Thoracic aorta (tissue), 2 donors: ENCODE measurements at regions not wholly inside any gene's neighbourhood (a gene's known extent, or its start where the extent isn't known, plus 50 kb on each side); places are given as distances from the start of the nearest gene placed in this dataset.

ENCODE experiments used
- ATAC-seq: fragments of 150-250 bp; one replicate; pipeline ENCODE4 v1.8.0; 2017; ENCODE audit warnings: low read depth; ENCODE audit not compliant: insufficient number of reproducible peaks, low FRiP score
- DNase-seq: peaks from one replicate; pipeline ENCODE4 v3.0.0-alpha.2; 2020; ENCODE audit warnings: low spot score
- H3K27ac ChIP-seq, 2 donors: fragments of 200-600 bp; sonication (generic); 1 replicate in 1 of 2; 2 replicates in 1 of 2; pipeline ENCODE4 v1.5.1; 2016; ENCODE audit warnings: mild to moderate bottlenecking in 2 of 2, moderate library complexity in 2 of 2
- H3K27me3 ChIP-seq: fragments of 200-600 bp; sonication (generic); replicated peaks from 2 replicates; pipeline ENCODE4 v1.6.0; 2016; ENCODE audit warnings: mild to moderate bottlenecking; ENCODE audit not compliant: insufficient read depth
- H3K36me3 ChIP-seq: fragments of 200-600 bp; sonication (generic); one replicate; pipeline ENCODE4 v1.5.1; 2016
- H3K4me1 ChIP-seq, 2 donors: fragments of 200-600 bp; sonication (generic); 1 replicate in 1 of 2; 2 replicates in 1 of 2; pipeline versions ENCODE4 v1.5.1 to v1.6.0; 2016; ENCODE audit warnings: low read depth in 2 of 2, mild to moderate bottlenecking in 1 of 2; ENCODE audit not compliant: control insufficient read depth in 1 of 2
- H3K4me3 ChIP-seq: fragments of 200-600 bp; sonication (generic); 2 replicates; pipeline ENCODE4 v1.5.1; 2016; ENCODE audit warnings: mild to moderate bottlenecking
- H3K9me3 ChIP-seq: fragments of 200-600 bp; sonication (generic); 2 replicates; pipeline ENCODE4 v1.5.1; 2016
- CTCF ChIP-seq: fragments of 200-600 bp; sonication (generic); IDR thresholded peaks from one replicate; pipeline ENCODE4 v1.5.1; 2019; ENCODE audit warnings: antibody characterized with exemption

DNA sequence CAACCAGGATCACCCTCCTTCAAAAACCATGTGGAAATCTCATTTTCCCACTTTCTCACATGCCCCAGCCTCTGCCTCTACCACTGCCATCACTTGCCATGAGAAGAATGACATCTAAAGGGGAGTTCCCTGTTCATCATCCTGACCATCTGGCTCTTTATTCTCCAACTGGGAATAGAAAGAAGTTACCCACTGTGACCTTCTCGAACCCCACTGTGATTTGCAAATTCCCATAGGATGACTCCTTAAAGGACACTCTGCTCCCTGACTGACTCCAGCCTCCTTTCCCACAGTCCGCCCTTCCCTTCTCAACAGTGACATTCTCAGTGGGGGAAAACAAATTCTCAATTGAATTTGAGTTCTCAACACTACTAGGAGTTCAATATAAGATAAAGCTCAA, 440.5 kb downstream of the NR2F2 start:
- DNase-seq (no peak), ATAC-seq (no peak)
- no peaks in the 10 kb centered on the region for H3K4me1 ChIP-seq
- no peak overlapping the region for H3K4me3 ChIP-seq
- H3K27me3 ChIP-seq, result no peaks in the 10 kb centered on the region
- no peak overlapping the region for H3K27ac ChIP-seq
- TF ChIP-seq CTCF, result no peak
- H3K36me3 ChIP-seq, result no peaks in the 10 kb centered on the region
- H3K9me3 ChIP-seq, result no peaks in the 10 kb centered on the region

DNA sequence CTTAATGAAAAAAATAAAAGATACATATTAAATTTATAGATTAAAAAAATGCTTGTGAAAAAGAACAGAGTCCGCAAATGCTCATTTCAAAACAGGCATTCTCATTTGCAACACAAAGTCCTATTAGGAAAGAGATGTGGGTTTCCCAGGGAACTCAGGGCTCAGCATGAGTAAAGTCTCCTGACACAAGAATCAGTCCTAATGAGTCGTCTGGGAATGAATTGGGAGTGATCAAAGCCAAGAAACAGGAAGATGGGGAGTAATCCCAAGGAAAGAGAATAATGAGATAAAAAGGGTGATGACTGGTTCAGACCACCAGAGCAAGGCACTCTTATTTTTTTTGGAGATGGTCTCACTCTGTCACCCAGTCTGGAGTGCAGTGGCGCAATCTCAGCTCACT, 443.7 kb downstream of the NR2F2 start:
- H3K9me3 ChIP-seq, result no peaks in the 10 kb centered on the region
- H3K36me3 ChIP-seq, result no peaks in the 10 kb centered on the region
- no peak for DNase-seq
- no peak for TF ChIP-seq CTCF
- no peaks in the 10 kb centered on the region for H3K4me1 ChIP-seq
- H3K4me3 ChIP-seq, result no peak overlapping the region
- no peak overlapping the region for H3K27ac ChIP-seq
- H3K27me3 ChIP-seq, result no peaks in the 10 kb centered on the region
- ATAC-seq, result no peak

GRCh38 chr15:96783746-96784145, 453.2 kb downstream of the NR2F2 start:
- no peaks in the 10 kb centered on the region for H3K27me3 ChIP-seq
- H3K4me1 ChIP-seq, result no peaks in the 10 kb centered on the region
- ATAC-seq (no peak), DNase-seq (no peak)
- H3K9me3 ChIP-seq, result no peaks in the 10 kb centered on the region
- H3K36me3 ChIP-seq, result no peaks in the 10 kb centered on the region
- H3K4me3 ChIP-seq, result no peak overlapping the region
- TF ChIP-seq CTCF, result no peak
- no peak overlapping the region for H3K27ac ChIP-seq

GRCh38 chr15:96790004-96790403, 459.5 kb downstream of the NR2F2 start:
- no peak overlapping the region for H3K4me3 ChIP-seq
- no peaks in the 10 kb centered on the region for H3K27me3 ChIP-seq
- H3K27ac ChIP-seq, result no peak overlapping the region
- TF ChIP-seq CTCF, result no peak
- ATAC-seq, result no peak
- H3K36me3 ChIP-seq, result no peaks in the 10 kb centered on the region
- no peaks in the 10 kb centered on the region for H3K4me1 ChIP-seq
- H3K9me3 ChIP-seq, result no peaks in the 10 kb centered on the region
- DNase-seq, result no peak

DNA sequence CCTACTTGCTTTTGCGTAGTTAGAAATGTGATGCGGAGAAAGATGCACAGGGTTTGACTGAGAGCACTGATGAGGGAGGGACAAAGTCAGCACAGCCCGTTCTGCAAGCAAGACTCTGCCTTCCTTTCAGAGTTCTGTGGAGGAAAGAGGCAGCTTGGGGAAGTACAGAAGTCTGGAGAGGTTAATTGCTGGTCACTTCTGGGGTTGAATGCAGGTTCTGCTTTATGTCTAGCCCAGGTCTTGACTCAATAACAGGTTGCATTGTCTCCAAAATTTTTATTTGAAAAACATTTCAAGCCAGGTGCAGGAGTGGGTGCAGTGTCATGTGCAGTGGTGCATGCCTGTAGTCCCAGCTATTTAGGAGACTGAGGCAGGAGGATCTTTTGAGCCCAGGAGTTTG, 461.7 kb downstream of the NR2F2 start:
- Histone ChIP-seq H3K36me3 (no peaks in the 10 kb centered on the region), H3K27me3 (no peaks in the 10 kb centered on the region), H3K4me3 (no peak overlapping the region), H3K27ac (no peak overlapping the region), H3K4me1 (no peaks in the 10 kb centered on the region), H3K9me3 (no peaks in the 10 kb centered on the region)
- no peak for DNase-seq
- TF ChIP-seq CTCF, result no peak
- no peak for ATAC-seq
